SK-N-SH (cell line): ENCODE measurements at regions not wholly inside any gene's neighbourhood (a gene's known extent, or its start where the extent isn't known, plus 50 kb on each side); places are given as distances from the start of the nearest gene placed in this dataset.

Experiments used
- CTCF ChIA-PET: fragments of 300-600, 350-600 bp; formaldehyde crosslinking; extraction: SDS; loops from one replicate; lab custom pipeline; 2021; lab: Yijun Ruan, JAX
- POLR2A ChIA-PET: fragments of 350-600 bp; sonication (Branson Sonifier 250); formaldehyde crosslinking; extraction: SDS; loops from one replicate; lab custom pipeline; 2020; ENCODE audit warnings: antibody characterized with exemption, inconsistent platforms; lab: Yijun Ruan, JAX
- DNase-seq: peaks from one replicate; pipeline ENCODE4 v3.0.0; 2012
- H2AFZ ChIP-seq: fragments of 200-600 bp; sonication (generic); 2 replicates; pipeline ENCODE4 v1.8.1; 2016; ENCODE audit warnings: antibody characterized with exemption, mild to moderate bottlenecking, low read depth
- H3F3A ChIP-seq: fragments of 200-600 bp; sonication (generic); replicated peaks from 2 replicates; pipeline ENCODE3; 2016; ENCODE audit warnings: antibody characterized with exemption, mild to moderate bottlenecking; ENCODE audit not compliant: insufficient read depth
- H3K27ac ChIP-seq, 2 experiments: fragments of 200-500 bp in 1 of 2; fragments of 200-600 bp in 1 of 2; sonication (Bioruptor generic) in 1 of 2; sonication (generic), shearing (Covaris generic) in 1 of 2; 2 replicates each; pipeline versions ENCODE4 v1.5.1 to v1.6.1; 2014 to 2016; ENCODE audit warnings: low read depth in 2 of 2, inconsistent platforms in 1 of 2, low read length in 1 of 2, mild to moderate bottlenecking in 1 of 2, mixed read lengths in 1 of 2
- H3K27me3 ChIP-seq: fragments of 200-600 bp; sonication (generic), shearing (Covaris generic); 2 replicates; pipeline ENCODE4 v1.6.1; 2016; ENCODE audit warnings: mixed run types; ENCODE audit not compliant: insufficient read depth
- H3K36me3 ChIP-seq, 2 experiments: fragments of 200-500 bp in 1 of 2; fragments of 200-600 bp in 1 of 2; sonication (Bioruptor generic) in 1 of 2; sonication (generic) in 1 of 2; replicated peaks in 1 of 2; 2 replicates each; pipeline versions ENCODE3 to v1.5.1; 2014 to 2016; ENCODE audit warnings: low read length in 1 of 2, mild to moderate bottlenecking in 1 of 2; ENCODE audit not compliant: insufficient read depth in 2 of 2, control insufficient read depth in 1 of 2
- H3K4me1 ChIP-seq, 2 experiments: fragments of 200-500 bp in 1 of 2; fragments of 200-600 bp in 1 of 2; sonication (Bioruptor generic) in 1 of 2; sonication (generic), shearing (Covaris generic) in 1 of 2; 2 replicates each; pipeline versions ENCODE4 v1.5.1 to v1.6.1; 2014 to 2016; ENCODE audit warnings: low read depth in 1 of 2, low read length in 1 of 2, mixed run types in 1 of 2; ENCODE audit not compliant: insufficient read depth in 2 of 2, control insufficient read depth in 1 of 2
- H3K4me2 ChIP-seq: fragments of 200-600 bp; sonication (generic), shearing (Covaris generic); 2 replicates; pipeline ENCODE4 v1.6.1; 2017; ENCODE audit warnings: mixed run types
- H3K4me3 ChIP-seq, 2 experiments: fragments of 200-500 bp in 1 of 2; fragments of 200-600 bp in 1 of 2; sonication (Bioruptor generic) in 1 of 2; sonication (generic), shearing (Covaris generic) in 1 of 2; 2 replicates each; pipeline versions ENCODE4 v1.5.1 to v1.8.1; 2014 to 2016; ENCODE audit warnings: low read depth in 2 of 2, inconsistent platforms in 1 of 2, low read length in 1 of 2, mild to moderate bottlenecking in 1 of 2, mixed read lengths in 1 of 2, moderate library complexity in 1 of 2
- H3K79me2 ChIP-seq: fragments of 200-600 bp; sonication (generic); 2 replicates; pipeline ENCODE4 v1.8.1; 2017; ENCODE audit warnings: mild to moderate bottlenecking; ENCODE audit not compliant: insufficient read depth
- H3K9ac ChIP-seq: fragments of 200-600 bp; sonication (generic); 2 replicates; pipeline ENCODE4 v1.6.1; 2017; ENCODE audit warnings: mixed run types
- H3K9me2 ChIP-seq: fragments of 200-600 bp; sonication (generic); 2 replicates; pipeline ENCODE4 v1.6.1; 2017; ENCODE audit warnings: mixed run types
- H3K9me3 ChIP-seq: fragments of 200-600 bp; sonication (generic); 2 replicates; pipeline ENCODE4 v1.6.1; 2017; ENCODE audit warnings: mixed run types, mild to moderate bottlenecking, moderate library complexity
- H4K20me1 ChIP-seq: fragments of 200-600 bp; sonication (generic); 2 replicates; pipeline ENCODE4 v1.6.1; 2017; ENCODE audit warnings: mild to moderate bottlenecking, mixed run types; ENCODE audit not compliant: insufficient read depth
- ELF1 ChIP-seq: IDR thresholded peaks from 2 replicates; pipeline ENCODE4 v1.4.0; 2012
- EP300 ChIP-seq, 2 experiments: IDR thresholded peaks; 2 replicates each; pipeline versions ENCODE4 v1.4.0 to v1.6.1; 2012; ENCODE audit warnings: borderline replicate concordance in 1 of 2, low read depth in 1 of 2, low read length in 1 of 2
- EZH2phosphoT487 ChIP-seq: fragments of 200-600 bp; sonication (generic); IDR thresholded peaks from 2 replicates; pipeline ENCODE4 v1.6.1; 2017; ENCODE audit warnings: low read depth, mixed run types, mild to moderate bottlenecking, antibody characterized with exemption, moderate library complexity, borderline replicate concordance
- FOSL2 ChIP-seq: IDR thresholded peaks from 2 replicates; pipeline ENCODE4 v1.4.0; 2012; ENCODE audit warnings: low read depth, mild to moderate bottlenecking, moderate library complexity, borderline replicate concordance
- GABPA ChIP-seq: IDR thresholded peaks from 2 replicates; pipeline ENCODE4 v1.4.0; 2012; ENCODE audit warnings: low read depth, mild to moderate bottlenecking
- IRF3 ChIP-seq: fragments of 150-350 bp; IDR thresholded peaks from 2 replicates; pipeline ENCODE4 v1.6.1; 2016; ENCODE audit warnings: mild to moderate bottlenecking, low read depth, low read length
- MAX ChIP-seq: IDR thresholded peaks from 2 replicates; pipeline ENCODE4 v1.4.0; 2012; ENCODE audit warnings: low read depth
- MXI1 ChIP-seq: IDR thresholded peaks from 2 replicates; pipeline ENCODE4 v1.6.1; 2012; ENCODE audit warnings: mild to moderate bottlenecking, low read depth, low read length, improper control_type of control experiment
- NRF1 ChIP-seq: IDR thresholded peaks from 2 replicates; pipeline ENCODE4 v1.6.1; 2012; ENCODE audit warnings: low read depth, mild to moderate bottlenecking, low read length
- PBX3 ChIP-seq: IDR thresholded peaks from 2 replicates; pipeline ENCODE4; 2012
- RAD21 ChIP-seq: IDR thresholded peaks from 2 replicates; pipeline ENCODE4 v1.6.1; 2012; ENCODE audit warnings: mild to moderate bottlenecking, low read length
- REST ChIP-seq: IDR thresholded peaks from 2 replicates; pipeline ENCODE4 v1.6.1; 2012; ENCODE audit warnings: mild to moderate bottlenecking, low read depth, low read length, moderate library complexity
- RFX5 ChIP-seq: IDR thresholded peaks from 2 replicates; pipeline ENCODE4 v1.6.1; 2012; ENCODE audit warnings: mild to moderate bottlenecking, improper control_type of control experiment, low read length
- RXRA ChIP-seq: IDR thresholded peaks from 2 replicates; pipeline ENCODE4 v1.4.0; 2012; ENCODE audit warnings: low read depth, mild to moderate bottlenecking, borderline replicate concordance
- TAF1 ChIP-seq: IDR thresholded peaks from 2 replicates; pipeline ENCODE4 v1.6.1; 2012; ENCODE audit warnings: low read depth, mild to moderate bottlenecking, low read length, moderate library complexity, borderline replicate concordance
- TCF12 ChIP-seq: IDR thresholded peaks from 2 replicates; pipeline ENCODE4 v1.4.0; 2012
- TEAD4 ChIP-seq: IDR thresholded peaks from 2 replicates; pipeline ENCODE4 v1.4.0; 2012; ENCODE audit warnings: mild to moderate bottlenecking, borderline replicate concordance; ENCODE audit not compliant: insufficient read depth
- USF1 ChIP-seq: IDR thresholded peaks from 2 replicates; pipeline ENCODE4 v1.4.0; 2012; ENCODE audit warnings: low read depth, borderline replicate concordance
- ZBTB33 ChIP-seq: IDR thresholded peaks from 2 replicates; pipeline ENCODE4 v1.4.0; 2012; ENCODE audit warnings: low read depth, borderline replicate concordance
- WGBS: methylation state at CpG from one replicate; pipeline ENCODE4 v1.1.6; 2017; ENCODE audit warnings: low lambda C conversion rate; 5-methylcytosine and 5-hydroxymethylcytosine counted together

- Histone ChIP-seq H3K4me2 (no peak overlapping the region), H3K27ac (no peak overlapping the region), H3K79me2 (no peaks in the 10 kb centered on the region), H3K4me3 (no peak overlapping the region), H3F3A (no peaks in the 10 kb centered on the region), H3K9me3 (no peaks in the 10 kb centered on the region), H3K9me2 (no peaks in the 10 kb centered on the region), H3K36me3 (no peaks in the 10 kb centered on the region), H3K4me1 (no peaks in the 10 kb centered on the region), H3K27me3 (no peaks in the 10 kb centered on the region), H2AFZ (no peak overlapping the region), H4K20me1 (no peaks in the 10 kb centered on the region), H3K9ac (no peak overlapping the region)
- no peak for DNase-seq
- TF ChIP-seq FOSL2 (no peak), RFX5 (no peak), IRF3 (no peak), RAD21 (no peak), EP300 (IDR thresholded peaks at IDR 0.05; ENCODE audit: borderline replicate concordance in 1 of 2, low read depth in 1 of 2, low read length in 1 of 2) (no peak), PBX3 (no peak), TCF12 (no peak), MXI1 (no peak), EZH2phosphoT487 (no peak), MAX (no peak), RXRA (no peak), GABPA (no peak), TAF1 (no peak)
- CTCF ChIA-PET = no interaction called here
- POLR2A ChIA-PET = no interaction called here
- 32% methylated on average over 5 of the region's 5 CpGs for WGBS
Measured at GRCh38 chr10:2431961-2432360, 635.4 kb upstream of the PFKP start.

- no peaks in the 10 kb centered on the region for H3K36me3 ChIP-seq
- POLR2A ChIA-PET = no interaction called here
- 7% methylated on average over 2 of the region's 2 CpGs for WGBS
- TF ChIP-seq REST = no peak
- no peak for TF ChIP-seq TEAD4
- no peak for TF ChIP-seq ZBTB33
- no peak for TF ChIP-seq MXI1
- TF ChIP-seq NRF1 = no peak
- TF ChIP-seq ELF1 = no peak
- no peak for TF ChIP-seq MAX
- no peak for TF ChIP-seq USF1
Measured at GRCh38 chr10:2427412-2427811, 639.9 kb upstream of the PFKP start.

More at GRCh38 chr10:2427412-2427811, 639.9 kb upstream of the PFKP start:
- Histone ChIP-seq H3K27ac (no peak overlapping the region), H3K9me2 (no peaks in the 10 kb centered on the region), H3K4me1 (no peaks in the 10 kb centered on the region), H3K27me3 (no peaks in the 10 kb centered on the region), H3K4me3 (no peak overlapping the region), H4K20me1 (no peaks in the 10 kb centered on the region), H3K9me3 (no peaks in the 10 kb centered on the region), H2AFZ (no peak overlapping the region), H3K4me2 (no peak overlapping the region), H3K79me2 (no peaks in the 10 kb centered on the region), H3F3A (no peaks in the 10 kb centered on the region), H3K9ac (no peak overlapping the region)
- DNase-seq = no peak
- CTCF ChIA-PET = interaction anchor here (1.2 kb wide), 1 partner anchor 617 kb away, joined by 3 read pairs; no protein-coding TSS in a partner anchor
